Stomach (tissue), 4 donors: ENCODE measurements at regions not wholly inside any gene's neighbourhood (a gene's known extent, or its start where the extent isn't known, plus 50 kb on each side); places are given as distances from the start of the nearest gene placed in this dataset.

Experiments used
- CTCF ChIP-seq, 7 experiments: fragments of 450-650 bp in 4 of 7; fragments of 200-600 bp in 3 of 7; sonication (generic) in 3 of 7; IDR thresholded peaks; one replicate each; pipeline ENCODE4 v1.5.1; 2016 to 2019; ENCODE audit warnings: antibody characterized with exemption in 7 of 7, control low read depth in 2 of 7, mild to moderate bottlenecking in 1 of 7
- EP300 ChIP-seq: sonication (generic); formaldehyde crosslinking; IDR thresholded peaks from one replicate; pipeline ENCODE4 v1.6.1; 2017; ENCODE audit warnings: antibody characterized with exemption
- POLR2A ChIP-seq, 4 donors: fragments of 450-650 bp; IDR thresholded peaks; one replicate each; pipeline ENCODE4 v1.6.1; 2016; ENCODE audit warnings: antibody characterized with exemption in 4 of 4, control low read depth in 2 of 4, mild to moderate bottlenecking in 1 of 4, moderate library complexity in 1 of 4

DNA sequence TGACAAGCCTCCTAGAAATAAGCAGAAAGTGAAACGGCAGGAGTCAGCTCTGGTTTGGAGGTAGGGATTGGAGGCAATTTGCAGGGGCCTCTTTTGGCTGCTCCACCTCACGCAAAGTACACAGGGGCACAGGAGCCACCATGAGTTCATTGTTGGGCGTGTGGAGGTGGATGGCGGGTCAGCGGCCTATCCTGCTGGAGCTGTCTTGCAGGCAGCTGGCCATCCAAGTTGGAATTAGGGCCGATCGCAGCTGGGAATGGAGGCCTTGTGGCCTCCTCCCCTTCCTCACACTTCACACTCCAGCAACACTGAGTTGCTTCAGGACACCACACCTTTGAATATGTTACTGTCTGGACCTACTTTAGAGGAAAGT lies 171.5 kb downstream of the MYCN start:
- TF ChIP-seq CTCF (IDR thresholded peaks at IDR 0.05), result no peak
- TF ChIP-seq POLR2A (IDR thresholded peaks at IDR 0.05), result no peak
- no peak for TF ChIP-seq EP300
